A549 (cell line): ENCODE measurements at regions not wholly inside any gene's neighbourhood (a gene's known extent, or its start where the extent isn't known, plus 50 kb on each side); places are given as distances from the start of the nearest gene placed in this dataset.

ENCODE experiments used
- ATAC-seq, 2 experiments: fragments of 200-7000 bp in 1 of 2; fragments of >200 bp in 1 of 2; cut with Nextera tagmentation in 1 of 2; cut with Tn5 transposase in 1 of 2; 3 replicates each; pipeline versions ENCODE4 v1.8.0 to v1.9.1; 2018 to 2020; ENCODE audit warnings: mild to moderate bottlenecking in 1 of 2, moderate library complexity in 1 of 2
- CTCF ChIA-PET: fragments of 300-600 bp; sonication (Branson Sonifier 250); formaldehyde crosslinking; extraction: SDS; loops from one replicate; lab custom pipeline; 2021; ENCODE audit warnings: antibody characterized with exemption, inconsistent platforms; lab: Yijun Ruan, JAX
- POLR2A ChIA-PET: fragments of 350-600 bp; formaldehyde crosslinking; extraction: SDS; loops from one replicate; lab custom pipeline; 2021; ENCODE audit warnings: antibody characterized with exemption, inconsistent platforms; lab: Yijun Ruan, JAX
- DNase-seq, 2 experiments: peaks; one replicate each; pipeline versions ENCODE4 v3.0.0 to v3.0.0-alpha.2; 2011 to 2016; ENCODE audit warnings: low read depth in 1 of 2, low spot score in 1 of 2
- FAIRE-seq: peaks from 2 replicates; lab custom pipeline; 2011; peaks lifted over from hg19 to GRCh38; lab: Jason Lieb, UNC
- H3K27ac ChIP-seq, 2 experiments: fragments of >200 bp; sonication (Bioruptor Twin); formaldehyde crosslinking; 3 replicates each; pipeline ENCODE4 v1.5.1; 2016 to 2017
- H3K4me1 ChIP-seq: fragments of >200 bp; sonication (Bioruptor Twin); formaldehyde crosslinking; 3 replicates; pipeline ENCODE4 v1.6.1; 2016
- H3K4me2 ChIP-seq: fragments of >200 bp; sonication (Bioruptor Twin); formaldehyde crosslinking; 3 replicates; pipeline ENCODE4 v1.6.1; 2016
- H3K4me3 ChIP-seq: fragments of >200 bp; sonication (Bioruptor Twin); formaldehyde crosslinking; 3 replicates; pipeline ENCODE4 v1.5.1; 2016
- H3K9me3 ChIP-seq: fragments of >200 bp; sonication (Bioruptor Twin); formaldehyde crosslinking; 3 replicates; pipeline ENCODE4 v1.6.1; 2016
- CBX8 ChIP-seq: fragments of 200-600 bp; sonication (generic); IDR thresholded peaks from 2 replicates; pipeline ENCODE4 v1.6.1; 2016
- CEBPB ChIP-seq, 2 experiments: fragments of >200 bp in 1 of 2; sonication (Bioruptor Twin) in 1 of 2; formaldehyde crosslinking in 1 of 2; IDR thresholded peaks; 2 replicates each; pipeline ENCODE4 v1.6.1; 2012 to 2016
- CHD4 ChIP-seq: fragments of 200-600 bp; sonication (generic); IDR thresholded peaks from 2 replicates; pipeline ENCODE4 v1.6.1; 2016; ENCODE audit warnings: antibody characterized with exemption, mild to moderate bottlenecking, borderline replicate concordance
- ESRRA ChIP-seq: fragments of 150-350 bp; IDR thresholded peaks from 2 replicates; pipeline ENCODE4 v1.6.1; 2014; ENCODE audit warnings: mild to moderate bottlenecking, low read length, borderline replicate concordance
- GATA3 ChIP-seq: IDR thresholded peaks from 2 replicates; pipeline ENCODE4 v1.6.1; 2012; ENCODE audit warnings: borderline replicate concordance
- HDAC2 ChIP-seq: fragments of 200-600 bp; sonication (generic); IDR thresholded peaks from 2 replicates; pipeline ENCODE4 v1.6.1; 2016
- HOXB5 ChIP-seq: fragments of 250-450 bp; sonication (Bioruptor Pico); IDR thresholded peaks from 2 replicates; pipeline ENCODE4 v1.5.0; 2020; ENCODE audit warnings: mild to moderate bottlenecking, moderate library complexity
- MAZ ChIP-seq: fragments of 150-350 bp; IDR thresholded peaks from 2 replicates; pipeline ENCODE4 v1.6.1; 2014; ENCODE audit warnings: antibody characterized with exemption, low read depth, low read length, borderline replicate concordance
- MYC ChIP-seq: IDR thresholded peaks from 2 replicates; pipeline ENCODE4 v1.6.1; 2012; ENCODE audit warnings: mild to moderate bottlenecking, inconsistent platforms, low read length, improper control_type of control experiment, borderline replicate concordance
- POLR2AphosphoS2 ChIP-seq: conservative IDR thresholded peaks from 2 replicates; pipeline ENCODE4 v1.6.1; 2012; ENCODE audit warnings: low read length, improper control_type of control experiment, inconsistent platforms
- RAD21 ChIP-seq, 2 experiments: fragments of >200 bp in 1 of 2; sonication (Bioruptor Twin) in 1 of 2; formaldehyde crosslinking in 1 of 2; IDR thresholded peaks in 1 of 2; conservative IDR thresholded peaks in 1 of 2; 2 replicates in 1 of 2; 3 replicates in 1 of 2; pipeline ENCODE4 v1.6.1; 2012 to 2018; ENCODE audit warnings: inconsistent platforms in 1 of 2
- RARB ChIP-seq: fragments of 250-450 bp; sonication (Bioruptor Pico); IDR thresholded peaks from 2 replicates; pipeline ENCODE4 v1.8.0; 2021; ENCODE audit warnings: mild to moderate bottlenecking, moderate library complexity
- RFX5 ChIP-seq: fragments of 450-650 bp; IDR thresholded peaks from 2 replicates; pipeline ENCODE4 v1.7.1; 2014; ENCODE audit warnings: antibody characterized with exemption, mild to moderate bottlenecking, moderate library complexity
- SREBF2 ChIP-seq: fragments of 450-650 bp; IDR thresholded peaks from 2 replicates; pipeline ENCODE4 v1.6.1; 2014; ENCODE audit warnings: mild to moderate bottlenecking, moderate library complexity
- TP53 ChIP-seq: fragments of 250-450 bp; sonication (Bioruptor Pico); IDR thresholded peaks from 2 replicates; pipeline ENCODE4 v1.5.0; 2021; ENCODE audit warnings: mild to moderate bottlenecking, moderate library complexity
- WGBS: methylation state at CpG from one replicate; pipeline ENCODE4 v1.1.6; 2017; ENCODE audit errors: missing lambda C conversion rate; 5-methylcytosine and 5-hydroxymethylcytosine counted together
- TF ChIP-seq, protein P1 (sequence below): fragments of >200 bp; sonication (Bioruptor Twin); formaldehyde crosslinking; IDR thresholded peaks from 2 replicates; pipeline ENCODE4 v1.6.1; 2016
- TF ChIP-seq, protein P2 (sequence below): fragments of 250-450 bp; sonication (Bioruptor Pico); IDR thresholded peaks from 2 replicates; pipeline ENCODE4 v1.5.0; 2020; ENCODE audit warnings: low read depth, mild to moderate bottlenecking, moderate library complexity
- TF ChIP-seq, protein P3 (sequence below): fragments of >200 bp; sonication (Bioruptor Twin); formaldehyde crosslinking; IDR thresholded peaks from 3 replicates; pipeline ENCODE4 v1.6.1; 2016
- TF ChIP-seq, protein P4 (sequence below): fragments of 150-350 bp; IDR thresholded peaks from 2 replicates; pipeline ENCODE4 v1.6.1; 2014; ENCODE audit warnings: low read depth, mild to moderate bottlenecking, low read length
- TF ChIP-seq, protein P5 (sequence below): IDR thresholded peaks from 2 replicates; pipeline ENCODE4 v1.6.1; 2012

DNA sequence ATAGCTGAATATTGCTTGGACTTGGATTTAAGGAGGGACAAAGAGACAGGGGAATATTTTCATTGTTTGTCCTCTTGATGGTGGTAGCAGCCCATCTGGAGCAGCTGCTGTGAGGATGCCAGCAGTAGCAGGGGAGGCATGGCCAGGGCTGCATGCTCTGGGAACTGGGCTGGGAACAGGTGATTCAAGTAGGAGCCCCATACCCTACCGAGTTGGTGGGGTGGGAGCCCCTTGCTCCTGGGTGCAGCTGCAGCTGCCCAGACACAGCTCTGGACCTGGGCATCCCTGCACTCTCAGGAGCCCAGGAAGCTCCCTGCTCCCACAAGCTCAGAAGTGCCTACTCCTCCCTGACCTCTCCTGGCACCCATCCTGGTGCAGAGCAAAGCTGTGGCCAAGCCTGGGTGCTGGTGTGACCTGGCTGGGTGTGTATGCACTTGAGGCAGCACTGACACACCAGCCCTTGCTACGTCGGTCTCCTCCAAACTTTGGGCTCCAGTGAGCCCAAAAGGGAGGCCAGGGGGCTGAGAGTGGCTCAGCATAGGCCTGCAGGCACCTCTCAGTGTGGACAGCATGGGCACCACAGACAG is 341.8 kb upstream of the CCDC179 start:
- no peaks in the 10 kb centered on the region for H3K9me3 ChIP-seq
- POLR2A ChIA-PET = no interaction called here
- no peak overlapping the region for H3K4me2 ChIP-seq
- no peak overlapping the region for H3K27ac ChIP-seq
- H3K4me1 ChIP-seq = no peaks in the 10 kb centered on the region
- DNase-seq (no peak), ATAC-seq (no peak), FAIRE-seq (no peak)
- TF ChIP-seq RARB (CRISPR knock-in tag) (no peak), ESRRA (no peak), MAZ (no peak), HOXB5 (CRISPR knock-in tag) (no peak), TP53 (CRISPR knock-in tag) (no peak), SREBF2 (no peak), MYC (no peak), HDAC2 (no peak), CBX8 (no peak), POLR2AphosphoS2 (no peak), CHD4 (no peak), RFX5 (no peak), RAD21 (conservative IDR thresholded peaks at IDR 0.05 in 1 of 2, IDR thresholded peaks at IDR 0.05 in 1 of 2) (no peak), GATA3 (no peak), CEBPB (IDR thresholded peaks at IDR 0.05) (no peak)
- TF ChIP-seq, protein P1, sequence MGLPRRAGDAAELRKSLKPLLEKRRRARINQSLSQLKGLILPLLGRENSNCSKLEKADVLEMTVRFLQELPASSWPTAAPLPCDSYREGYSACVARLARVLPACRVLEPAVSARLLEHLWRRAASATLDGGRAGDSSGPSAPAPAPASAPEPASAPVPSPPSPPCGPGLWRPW = no peak
- TF ChIP-seq, protein P2, sequence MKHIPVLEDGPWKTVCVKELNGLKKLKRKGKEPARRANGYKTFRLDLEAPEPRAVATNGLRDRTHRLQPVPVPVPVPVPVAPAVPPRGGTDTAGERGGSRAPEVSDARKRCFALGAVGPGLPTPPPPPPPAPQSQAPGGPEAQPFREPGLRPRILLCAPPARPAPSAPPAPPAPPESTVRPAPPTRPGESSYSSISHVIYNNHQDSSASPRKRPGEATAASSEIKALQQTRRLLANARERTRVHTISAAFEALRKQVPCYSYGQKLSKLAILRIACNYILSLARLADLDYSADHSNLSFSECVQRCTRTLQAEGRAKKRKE (CRISPR knock-in tag) = no peak
- TF ChIP-seq, protein P3, sequence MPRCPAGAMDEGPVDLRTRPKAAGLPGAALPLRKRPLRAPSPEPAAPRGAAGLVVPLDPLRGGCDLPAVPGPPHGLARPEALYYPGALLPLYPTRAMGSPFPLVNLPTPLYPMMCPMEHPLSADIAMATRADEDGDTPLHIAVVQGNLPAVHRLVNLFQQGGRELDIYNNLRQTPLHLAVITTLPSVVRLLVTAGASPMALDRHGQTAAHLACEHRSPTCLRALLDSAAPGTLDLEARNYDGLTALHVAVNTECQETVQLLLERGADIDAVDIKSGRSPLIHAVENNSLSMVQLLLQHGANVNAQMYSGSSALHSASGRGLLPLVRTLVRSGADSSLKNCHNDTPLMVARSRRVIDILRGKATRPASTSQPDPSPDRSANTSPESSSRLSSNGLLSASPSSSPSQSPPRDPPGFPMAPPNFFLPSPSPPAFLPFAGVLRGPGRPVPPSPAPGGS = no peak
- TF ChIP-seq, protein P4, sequence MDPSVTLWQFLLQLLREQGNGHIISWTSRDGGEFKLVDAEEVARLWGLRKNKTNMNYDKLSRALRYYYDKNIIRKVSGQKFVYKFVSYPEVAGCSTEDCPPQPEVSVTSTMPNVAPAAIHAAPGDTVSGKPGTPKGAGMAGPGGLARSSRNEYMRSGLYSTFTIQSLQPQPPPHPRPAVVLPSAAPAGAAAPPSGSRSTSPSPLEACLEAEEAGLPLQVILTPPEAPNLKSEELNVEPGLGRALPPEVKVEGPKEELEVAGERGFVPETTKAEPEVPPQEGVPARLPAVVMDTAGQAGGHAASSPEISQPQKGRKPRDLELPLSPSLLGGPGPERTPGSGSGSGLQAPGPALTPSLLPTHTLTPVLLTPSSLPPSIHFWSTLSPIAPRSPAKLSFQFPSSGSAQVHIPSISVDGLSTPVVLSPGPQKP = no peak
- TF ChIP-seq, protein P5, sequence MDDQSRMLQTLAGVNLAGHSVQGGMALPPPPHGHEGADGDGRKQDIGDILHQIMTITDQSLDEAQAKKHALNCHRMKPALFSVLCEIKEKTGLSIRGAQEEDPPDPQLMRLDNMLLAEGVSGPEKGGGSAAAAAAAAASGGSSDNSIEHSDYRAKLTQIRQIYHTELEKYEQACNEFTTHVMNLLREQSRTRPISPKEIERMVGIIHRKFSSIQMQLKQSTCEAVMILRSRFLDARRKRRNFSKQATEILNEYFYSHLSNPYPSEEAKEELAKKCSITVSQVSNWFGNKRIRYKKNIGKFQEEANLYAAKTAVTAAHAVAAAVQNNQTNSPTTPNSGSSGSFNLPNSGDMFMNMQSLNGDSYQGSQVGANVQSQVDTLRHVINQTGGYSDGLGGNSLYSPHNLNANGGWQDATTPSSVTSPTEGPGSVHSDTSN = no peak
- CTCF ChIA-PET = no interaction called here
- 0% methylated on average over 2 of the region's 3 CpGs for WGBS
- no peak overlapping the region for H3K4me3 ChIP-seq

DNA sequence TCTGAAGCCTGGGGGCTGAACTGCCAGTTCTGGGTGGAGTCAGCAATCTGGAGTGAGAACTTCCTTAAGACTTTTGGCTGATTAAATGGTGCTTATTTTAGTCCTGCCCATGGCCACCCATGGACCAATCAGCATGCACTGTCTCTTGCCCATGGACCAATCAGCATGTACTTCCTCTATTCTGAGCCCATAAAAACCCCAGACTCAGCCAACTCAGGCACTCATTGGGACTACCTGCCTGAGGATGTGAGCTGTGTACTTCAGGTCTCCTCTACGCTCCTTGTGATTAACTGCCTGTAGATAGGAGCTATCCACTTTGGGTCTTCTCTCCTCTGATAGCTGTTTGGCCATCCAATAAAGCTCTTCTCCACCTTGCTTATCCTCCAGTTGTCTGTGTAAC is 342.3 kb upstream of the CCDC179 start:
- no peaks in the 10 kb centered on the region for H3K9me3 ChIP-seq
- H3K27ac ChIP-seq = no peak overlapping the region
- ChIA-PET CTCF (no interaction called here), POLR2A (no interaction called here)
- no peak for FAIRE-seq
- no peak for ATAC-seq
- H3K4me1 ChIP-seq = no peaks in the 10 kb centered on the region
- no peak for DNase-seq
- no peak overlapping the region for H3K4me2 ChIP-seq
- no peak overlapping the region for H3K4me3 ChIP-seq
- WGBS = 38% methylated on average over 1 of the region's 1 CpG
- TF ChIP-seq SREBF2 = no peak
